HG03108 (cell line): ENCODE measurements at regions not wholly inside any gene's neighbourhood (a gene's known extent, or its start where the extent isn't known, plus 50 kb on each side); places are given as distances from the start of the nearest gene placed in this dataset.

ENCODE experiments used
- ATAC-seq: cut with Tn5 transposase; IDR thresholded peaks from one replicate; pipeline ENCODE4 v1.9.1; 2021; ENCODE audit warnings: moderate library complexity; ENCODE audit not compliant: unreplicated experiment

GRCh38 chr15:97837896-97838295, 122.6 kb upstream of the ARRDC4 start:
- ATAC-seq = no peak

DNA sequence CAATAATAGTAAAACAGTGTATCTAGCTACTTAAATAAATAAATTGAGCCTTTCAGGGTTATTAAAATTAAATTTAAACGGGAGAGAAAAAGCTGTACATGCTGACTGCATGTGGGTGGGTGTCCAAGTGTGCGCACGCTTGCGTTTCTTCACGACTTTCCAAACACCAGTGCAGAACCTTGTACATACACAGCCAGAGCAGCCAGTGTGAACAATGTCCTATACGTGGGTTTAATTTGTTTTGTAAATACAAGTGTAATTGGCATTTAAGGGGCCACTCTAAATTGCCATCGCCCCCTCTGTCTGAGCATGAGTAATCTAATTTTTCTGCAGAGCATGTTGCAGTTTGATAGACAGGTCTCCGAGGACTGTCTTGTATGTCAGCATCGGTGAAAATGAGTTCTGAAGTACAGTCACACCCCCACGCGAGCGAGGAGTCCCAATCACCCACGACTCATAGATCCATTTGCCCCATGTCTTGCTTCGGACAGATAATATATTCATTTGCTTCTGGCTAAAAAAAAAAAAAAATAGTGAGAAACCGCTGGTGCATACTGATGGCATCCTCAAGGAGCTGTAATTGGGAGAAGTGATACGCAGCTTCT, 121.8 kb upstream of the ARRDC4 start:
- no peak for ATAC-seq

GRCh38 chr15:97840501-97840900, 120.0 kb upstream of the ARRDC4 start:
- no peak for ATAC-seq

DNA sequence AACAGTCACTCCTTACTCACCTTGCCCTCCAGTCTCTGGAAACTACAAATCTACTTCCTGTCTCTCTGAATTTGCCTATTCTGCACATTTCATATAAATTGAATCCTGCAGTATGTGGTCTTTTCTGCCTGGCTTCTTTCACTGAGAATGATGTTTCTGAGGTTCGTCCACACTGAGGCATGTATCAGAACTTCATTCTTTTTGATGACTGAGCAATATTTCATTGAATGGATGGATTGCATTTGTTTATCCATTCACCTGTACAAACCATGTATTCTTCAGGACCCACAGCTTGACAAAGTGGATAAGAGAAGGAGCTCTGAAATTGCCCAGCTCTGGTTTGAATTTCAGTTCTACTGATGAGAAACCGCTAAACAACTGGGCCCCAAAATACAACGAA, 118.9 kb upstream of the ARRDC4 start:
- ATAC-seq = no peak

GRCh38 chr15:97849183-97849582, 111.3 kb upstream of the ARRDC4 start:
- no peak for ATAC-seq

- ATAC-seq = no peak
These were observed 102.2 kb upstream of the ARRDC4 start for GRCh38 chr15:97858296-97858695.

GRCh38 chr15:97861529-97862260, 98.8 kb upstream of the ARRDC4 start:
- no peak for ATAC-seq

DNA sequence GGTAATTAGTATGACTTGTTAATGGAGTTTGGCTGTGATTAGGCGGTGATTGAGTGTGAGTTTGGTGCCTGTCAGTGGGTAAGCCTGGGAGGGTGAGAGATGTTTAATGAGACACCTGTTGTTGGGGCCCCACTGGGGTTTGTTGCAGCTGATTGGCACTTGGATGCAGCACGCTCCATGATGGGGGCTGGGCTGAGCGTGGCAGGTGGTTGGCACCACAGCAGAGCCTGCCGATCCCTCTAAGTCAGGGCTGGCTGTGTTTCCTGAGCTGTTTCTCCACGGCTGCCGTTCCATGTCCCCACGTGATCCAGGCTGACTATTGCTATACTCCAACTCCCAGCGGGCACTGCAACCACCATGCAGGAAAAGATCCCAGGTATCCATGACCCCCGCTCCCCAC, 93.5 kb upstream of the ARRDC4 start:
- ATAC-seq = no peak

DNA sequence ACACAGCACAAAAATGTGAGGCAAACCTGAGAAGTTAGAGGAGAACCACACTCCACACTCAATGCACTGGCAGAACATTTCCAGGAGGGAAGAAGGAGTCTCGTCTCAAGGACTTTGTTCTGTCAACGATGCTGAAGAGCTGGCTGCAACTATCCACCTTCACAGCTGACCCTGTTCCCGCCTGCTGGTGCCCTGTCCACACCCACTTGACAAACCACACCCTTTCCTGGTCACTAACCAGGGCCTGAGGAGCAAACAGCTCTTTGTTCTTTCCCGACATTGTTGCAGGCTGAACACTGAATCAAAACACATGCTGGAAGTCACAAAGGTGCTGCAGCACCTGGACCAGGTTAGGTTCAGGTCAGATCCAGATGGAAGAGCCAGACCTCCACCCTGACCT, 92.6 kb upstream of the ARRDC4 start:
- no peak for ATAC-seq

- ATAC-seq = no peak
These were observed 91.5 kb upstream of the ARRDC4 start for GRCh38 chr15:97868981-97869380.

DNA sequence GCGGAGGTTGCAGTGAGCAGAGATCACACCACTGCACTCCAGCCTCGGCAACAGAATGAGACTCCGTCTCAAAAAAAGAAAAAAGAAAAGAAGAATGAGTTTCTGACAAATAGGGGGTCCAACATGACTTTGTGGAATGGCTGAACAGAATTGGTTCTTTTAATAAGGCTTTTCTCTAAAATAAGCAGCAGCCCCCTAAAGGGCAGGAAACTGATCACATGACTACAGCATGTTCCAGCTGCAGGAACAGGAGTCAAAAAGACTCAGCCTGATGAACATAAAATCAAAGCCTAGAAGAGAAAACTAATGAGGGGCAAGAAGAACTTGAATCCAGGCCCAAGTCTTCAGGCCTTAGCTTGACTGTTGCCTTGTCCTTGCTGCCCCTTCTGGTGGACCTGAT, 89.7 kb upstream of the ARRDC4 start:
- ATAC-seq = no peak

DNA sequence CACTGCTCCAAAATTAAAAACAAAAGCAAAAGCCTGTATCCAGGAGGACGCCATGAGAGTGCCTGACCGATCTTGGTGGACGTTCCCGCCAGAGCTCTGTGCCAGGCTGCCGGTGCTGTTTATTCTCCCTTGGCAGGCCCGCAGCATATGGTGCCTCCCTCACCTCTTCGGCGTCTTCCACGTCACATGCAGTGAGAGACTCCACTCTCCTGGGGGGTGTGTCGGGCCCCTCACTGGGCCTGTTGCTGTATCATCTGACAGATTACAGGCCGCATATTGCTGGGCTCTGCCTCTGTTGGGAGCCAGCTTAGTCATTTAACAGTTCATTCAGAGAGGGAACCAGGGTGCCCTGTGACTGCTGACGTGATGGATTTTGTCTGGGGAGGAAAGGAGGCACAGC, 86.4 kb upstream of the ARRDC4 start:
- ATAC-seq = no peak

DNA sequence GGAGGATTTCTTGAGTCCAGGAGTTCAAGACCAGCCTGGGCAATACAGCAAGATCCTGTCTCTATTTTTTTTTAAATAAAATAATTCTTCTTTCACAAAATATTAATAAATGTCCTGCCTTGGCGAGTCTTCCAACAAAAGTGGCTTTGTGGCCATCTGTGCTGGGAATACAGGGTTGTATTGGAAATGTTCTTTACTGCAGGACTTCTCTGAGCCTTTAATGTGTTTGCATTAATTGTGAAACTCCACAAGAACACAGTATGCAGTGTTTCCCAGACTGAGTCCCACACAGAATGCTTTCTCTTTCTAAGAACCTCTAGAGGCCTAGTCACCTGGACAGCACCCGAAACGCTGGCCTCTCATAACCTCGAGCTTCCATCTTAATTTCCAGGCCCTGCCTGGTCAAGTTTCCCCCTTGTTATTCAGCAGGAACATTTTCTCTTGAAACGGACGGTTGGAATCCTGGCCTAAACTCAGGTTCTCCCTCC, 85.4 kb upstream of the ARRDC4 start:
- no peak for ATAC-seq

- no peak for ATAC-seq
These were observed 84.8 kb upstream of the ARRDC4 start for GRCh38 chr15:97875513-97876280.

- no peak for ATAC-seq
These were observed 84.2 kb upstream of the ARRDC4 start for GRCh38 chr15:97876281-97876675.

- ATAC-seq = no peak
These were observed 79.0 kb upstream of the ARRDC4 start for GRCh38 chr15:97881346-97881965.

GRCh38 chr15:97884513-97885131, 75.9 kb upstream of the ARRDC4 start:
- ATAC-seq = no peak

DNA sequence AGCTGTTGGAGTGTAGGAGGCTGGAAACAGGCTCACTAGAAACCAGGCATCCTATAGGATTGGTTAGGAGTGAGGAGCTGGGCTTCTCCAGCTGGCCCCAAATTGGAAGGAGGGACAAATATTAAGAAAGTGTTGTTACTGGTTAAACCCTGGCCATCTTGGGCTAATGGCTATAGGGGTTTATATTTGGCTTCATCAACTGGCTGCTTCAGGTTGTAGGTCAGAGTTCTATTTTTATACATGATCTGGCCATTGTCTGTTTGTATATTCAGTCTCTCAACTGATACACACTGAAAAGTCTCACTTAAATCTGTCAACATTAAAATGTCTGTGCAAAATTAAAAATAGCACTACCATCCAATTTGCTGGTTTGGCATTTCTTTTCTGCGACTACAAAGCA, 70.2 kb upstream of the ARRDC4 start:
- ATAC-seq = no peak

DNA sequence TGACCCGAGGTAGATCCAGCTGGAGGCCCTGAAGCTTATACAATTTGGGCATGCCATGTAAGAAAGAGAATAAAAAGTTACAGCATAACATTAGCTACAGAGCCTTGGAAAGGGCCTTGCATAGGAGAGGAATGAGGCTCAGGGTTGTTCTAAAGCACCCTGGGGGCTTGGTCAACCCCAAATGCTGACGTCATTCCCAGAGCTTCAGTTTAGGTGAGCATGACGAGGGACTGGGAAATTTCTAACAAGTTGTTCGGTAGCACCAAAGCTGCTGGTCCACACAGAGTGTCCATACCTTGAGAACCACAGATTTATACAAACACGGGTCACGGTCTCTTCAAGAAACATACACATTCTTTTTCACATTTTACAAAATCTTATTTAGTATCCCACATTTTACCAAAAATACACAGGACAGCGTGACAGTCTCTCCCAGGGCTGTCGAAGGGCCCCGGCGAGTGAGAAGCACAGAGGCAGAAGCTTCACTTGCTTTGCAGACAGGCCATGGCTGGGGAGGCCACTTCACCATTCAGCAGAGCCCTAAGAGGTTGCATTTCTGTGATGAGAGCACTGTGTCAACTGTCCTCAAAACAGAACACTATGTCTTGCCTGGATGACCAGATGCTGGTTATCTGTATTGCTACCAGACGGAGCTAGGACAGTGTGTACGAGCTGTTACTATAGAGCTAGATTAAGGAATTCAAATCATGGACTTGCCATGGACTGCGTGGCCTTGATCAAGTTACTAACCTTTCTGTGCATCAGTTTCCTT, 68.2 kb upstream of the ARRDC4 start:
- no peak for ATAC-seq

DNA sequence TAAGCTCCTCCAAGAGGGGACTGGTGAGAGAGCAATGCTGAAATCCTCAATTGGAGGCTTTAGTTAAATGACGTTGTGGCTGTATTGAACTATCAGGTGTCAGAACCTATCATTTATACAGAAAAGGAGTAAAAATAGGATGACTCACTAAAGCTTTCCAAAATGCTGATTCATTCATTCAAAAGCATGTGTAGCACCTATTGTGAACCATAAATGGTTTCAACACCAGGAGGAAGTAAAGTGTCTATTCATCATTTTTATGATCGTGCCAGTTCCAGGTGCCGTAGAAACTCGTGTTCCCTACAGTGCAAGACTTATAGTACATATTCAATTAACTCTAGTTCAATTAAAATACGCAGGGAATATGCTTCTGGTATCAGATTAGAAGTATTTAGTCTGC, 66.5 kb upstream of the ARRDC4 start:
- ATAC-seq = no peak
